ENCODE measurements at regions not wholly inside any gene's neighbourhood (a gene's known extent, or its start where the extent isn't known, plus 50 kb on each side); places are given as distances from the start of the nearest gene placed in this dataset.

DNA sequence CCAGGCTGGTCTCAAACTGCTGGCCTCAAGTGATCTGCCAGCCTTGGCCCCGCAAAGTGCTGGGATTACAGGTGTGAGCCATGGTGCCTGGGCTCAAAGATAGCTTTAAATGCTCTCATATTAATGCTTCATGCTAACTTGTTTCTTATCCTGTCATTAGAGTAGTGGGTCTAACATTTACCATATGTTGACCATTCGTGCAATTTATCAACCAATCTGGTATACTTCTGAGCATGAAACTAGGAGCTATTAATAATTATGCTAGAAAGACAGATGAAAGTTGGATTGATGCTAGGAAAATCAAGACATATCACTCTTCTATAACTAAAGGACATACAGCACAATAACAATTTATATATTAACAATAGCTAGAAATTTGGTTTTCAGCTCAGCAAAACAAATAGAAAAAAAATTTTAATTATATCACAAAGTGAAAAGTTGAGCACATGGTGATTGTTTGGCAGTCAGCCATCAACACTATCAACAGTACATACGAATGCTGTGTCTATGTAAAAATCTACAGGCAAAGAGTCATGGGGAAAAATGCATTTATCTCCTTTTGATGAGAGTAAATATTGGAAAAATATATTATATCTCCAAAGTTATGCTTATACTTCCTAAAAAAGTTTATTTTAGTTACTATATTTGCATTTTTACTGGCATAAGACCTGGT, 112.1 kb upstream of the ABCB5 start:
- Mint-ChIP-seq H3K4me1 (ENCODE audit: low read depth) (no peaks in the 10 kb centered on the region), H3K27ac (no peak overlapping the region), H3K4me3 (no peak overlapping the region), H3K36me3 (ENCODE audit: low read depth) (no peaks in the 10 kb centered on the region), H3K27me3 (ENCODE audit: low read depth) (no peaks in the 10 kb centered on the region), H3K9me3 (ENCODE audit: insufficient read depth) (peaks cover 4% of the 10 kb centered on the region)
- ATAC-seq (no peak), DNase-seq (no peak)
- ChIA-PET CTCF (no interaction called here), POLR2A (no interaction called here)

GRCh38 chr7:20504060-20504459, 111.4 kb upstream of the ABCB5 start:
- Mint-ChIP-seq H3K9me3 (ENCODE audit: insufficient read depth) (peaks cover 4% of the 10 kb centered on the region), H3K4me1 (ENCODE audit: low read depth) (no peaks in the 10 kb centered on the region), H3K4me3 (no peak overlapping the region), H3K27me3 (ENCODE audit: low read depth) (no peaks in the 10 kb centered on the region), H3K36me3 (ENCODE audit: low read depth) (no peaks in the 10 kb centered on the region), H3K27ac (no peak overlapping the region)
- POLR2A ChIA-PET = no interaction called here
- ATAC-seq (no peak), DNase-seq (no peak)
- CTCF ChIA-PET = no interaction called here

- no peaks in the 10 kb centered on the region for H3K4me1 Mint-ChIP-seq (ENCODE audit: low read depth)
- ATAC-seq = no peak
- no peaks in the 10 kb centered on the region for H3K27me3 Mint-ChIP-seq (ENCODE audit: low read depth)
- H3K27ac Mint-ChIP-seq = no peak overlapping the region
- H3K9me3 Mint-ChIP-seq (ENCODE audit: insufficient read depth) = no peaks in the 10 kb centered on the region
- CTCF ChIA-PET = no interaction called here
- no peaks in the 10 kb centered on the region for H3K36me3 Mint-ChIP-seq (ENCODE audit: low read depth)
- no peak for DNase-seq
- POLR2A ChIA-PET = no interaction called here
- H3K4me3 Mint-ChIP-seq = no peak overlapping the region
Observed at GRCh38 chr7:20506175-20506574, 109.3 kb upstream of the ABCB5 start.

- no peak overlapping the region for H3K27ac Mint-ChIP-seq
- DNase-seq (no peak), ATAC-seq (no peak)
- ChIA-PET CTCF (no interaction called here), POLR2A (no interaction called here)
- H3K4me1 Mint-ChIP-seq (ENCODE audit: low read depth) = no peaks in the 10 kb centered on the region
- no peaks in the 10 kb centered on the region for H3K9me3 Mint-ChIP-seq (ENCODE audit: insufficient read depth)
- H3K36me3 Mint-ChIP-seq (ENCODE audit: low read depth) = no peaks in the 10 kb centered on the region
- no peak overlapping the region for H3K4me3 Mint-ChIP-seq
- no peaks in the 10 kb centered on the region for H3K27me3 Mint-ChIP-seq (ENCODE audit: low read depth)
Observed at GRCh38 chr7:20507157-20507556, 108.3 kb upstream of the ABCB5 start.

DNA sequence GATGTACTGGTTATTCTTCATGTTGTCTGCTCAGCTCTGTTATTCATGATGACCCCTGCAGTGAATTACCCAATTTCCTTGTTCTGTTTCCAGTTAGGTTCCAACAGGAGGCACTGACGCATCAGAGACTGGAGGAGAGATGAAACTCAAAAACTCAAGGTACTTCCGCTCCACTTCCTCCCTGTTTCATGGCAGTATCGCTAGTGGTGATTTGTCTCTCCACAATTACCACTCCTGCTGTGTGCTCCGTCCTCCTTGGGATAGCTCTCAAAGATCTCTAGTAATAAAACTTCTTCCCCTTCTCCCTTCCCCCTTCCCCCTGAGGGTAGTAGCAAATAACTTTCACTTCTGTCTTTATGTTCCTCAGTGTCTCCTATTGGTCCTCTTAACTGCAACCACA, 107.4 kb upstream of the ABCB5 start:
- ChIA-PET POLR2A (no interaction called here), CTCF (no interaction called here)
- ATAC-seq = no peak
- Mint-ChIP-seq H3K27ac (no peak overlapping the region), H3K4me3 (no peak overlapping the region), H3K27me3 (ENCODE audit: low read depth) (no peaks in the 10 kb centered on the region), H3K4me1 (ENCODE audit: low read depth) (no peaks in the 10 kb centered on the region), H3K36me3 (ENCODE audit: low read depth) (no peaks in the 10 kb centered on the region), H3K9me3 (ENCODE audit: insufficient read depth) (no peaks in the 10 kb centered on the region)
- DNase-seq = no peak

DNA sequence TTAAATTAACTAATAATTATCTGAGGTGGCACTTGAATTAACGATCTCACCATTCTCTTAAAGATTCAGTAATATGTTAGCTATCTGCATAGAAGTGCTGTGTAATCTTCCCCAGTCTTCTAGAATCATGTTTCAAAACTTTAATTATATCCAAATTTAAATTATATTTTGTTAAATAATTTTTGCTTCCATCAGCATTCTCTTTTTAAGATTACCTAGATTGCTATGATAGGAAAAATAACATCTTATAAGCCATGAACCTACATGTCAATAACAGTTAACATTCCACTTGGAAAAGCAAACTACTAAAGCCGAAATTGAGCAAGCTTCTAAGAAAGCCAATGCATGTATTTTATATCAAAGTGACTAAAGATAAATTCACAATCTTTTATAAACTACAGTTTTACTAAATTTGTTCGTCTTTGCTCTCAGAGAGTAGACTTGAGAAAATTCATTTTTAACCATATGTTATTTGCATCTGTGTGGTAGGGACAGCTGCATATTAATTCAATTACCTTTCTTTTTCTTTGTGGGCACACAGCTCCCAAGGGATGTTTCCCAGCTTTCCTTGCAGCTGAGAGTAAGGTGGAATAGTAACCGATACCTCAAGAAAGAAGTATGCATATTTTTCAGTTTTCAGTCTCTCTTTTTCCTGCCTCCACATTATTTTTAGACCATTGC, 105.4 kb upstream of the ABCB5 start:
- H3K27ac Mint-ChIP-seq = no peak overlapping the region
- DNase-seq (no peak), ATAC-seq (no peak)
- no peaks in the 10 kb centered on the region for H3K9me3 Mint-ChIP-seq (ENCODE audit: insufficient read depth)
- H3K27me3 Mint-ChIP-seq (ENCODE audit: low read depth) = no peaks in the 10 kb centered on the region
- no peaks in the 10 kb centered on the region for H3K36me3 Mint-ChIP-seq (ENCODE audit: low read depth)
- H3K4me1 Mint-ChIP-seq (ENCODE audit: low read depth) = no peaks in the 10 kb centered on the region
- no peak overlapping the region for H3K4me3 Mint-ChIP-seq
- ChIA-PET POLR2A (no interaction called here), CTCF (no interaction called here)

DNA sequence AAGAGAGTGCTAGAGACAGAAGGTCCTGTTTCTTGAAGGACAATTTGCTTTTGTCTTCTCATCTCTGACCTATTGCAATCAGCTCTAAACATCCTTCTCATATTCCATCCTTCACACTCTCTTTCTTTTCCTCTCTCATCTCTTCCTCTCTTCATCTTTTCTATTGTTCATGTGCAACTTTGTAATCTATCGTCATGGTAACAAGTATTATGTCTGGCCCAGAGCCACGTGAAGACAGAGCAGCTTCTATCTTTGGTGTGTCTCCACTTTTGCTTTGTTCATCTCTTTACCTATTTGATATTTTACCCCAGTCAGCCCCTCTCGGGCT, 104.9 kb upstream of the ABCB5 start:
- no peaks in the 10 kb centered on the region for H3K36me3 Mint-ChIP-seq (ENCODE audit: low read depth)
- H3K27ac Mint-ChIP-seq = no peak overlapping the region
- no peaks in the 10 kb centered on the region for H3K9me3 Mint-ChIP-seq (ENCODE audit: insufficient read depth)
- no peak overlapping the region for H3K4me3 Mint-ChIP-seq
- DNase-seq (no peak), ATAC-seq (no peak)
- CTCF ChIA-PET = no interaction called here
- H3K4me1 Mint-ChIP-seq (ENCODE audit: low read depth) = no peaks in the 10 kb centered on the region
- POLR2A ChIA-PET = no interaction called here
- no peaks in the 10 kb centered on the region for H3K27me3 Mint-ChIP-seq (ENCODE audit: low read depth)

DNA sequence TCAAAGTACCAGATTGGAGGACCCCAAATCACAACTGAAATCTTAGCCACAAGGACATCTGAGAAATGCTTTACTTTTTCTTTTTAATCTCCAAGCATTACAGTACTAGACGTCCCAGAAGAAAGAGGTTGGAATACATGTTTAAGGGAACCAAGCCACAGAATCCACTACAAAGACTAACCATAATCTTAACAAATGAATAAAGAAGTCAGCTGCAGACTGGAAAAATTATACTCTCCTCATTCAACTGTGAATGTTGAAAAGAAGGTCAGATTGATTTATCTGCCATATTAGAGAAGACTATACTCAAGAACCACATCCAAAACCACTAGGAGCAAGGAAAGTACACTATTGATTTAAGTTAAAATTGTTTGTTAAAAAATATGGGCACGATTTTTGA, 102.1 kb upstream of the ABCB5 start:
- Mint-ChIP-seq H3K4me3 (no peak overlapping the region), H3K9me3 (ENCODE audit: insufficient read depth) (no peaks in the 10 kb centered on the region), H3K4me1 (ENCODE audit: low read depth) (no peaks in the 10 kb centered on the region), H3K27me3 (ENCODE audit: low read depth) (no peaks in the 10 kb centered on the region), H3K27ac (no peak overlapping the region), H3K36me3 (ENCODE audit: low read depth) (no peaks in the 10 kb centered on the region)
- POLR2A ChIA-PET = no interaction called here
- CTCF ChIA-PET = no interaction called here
- DNase-seq (no peak), ATAC-seq (no peak)

DNA sequence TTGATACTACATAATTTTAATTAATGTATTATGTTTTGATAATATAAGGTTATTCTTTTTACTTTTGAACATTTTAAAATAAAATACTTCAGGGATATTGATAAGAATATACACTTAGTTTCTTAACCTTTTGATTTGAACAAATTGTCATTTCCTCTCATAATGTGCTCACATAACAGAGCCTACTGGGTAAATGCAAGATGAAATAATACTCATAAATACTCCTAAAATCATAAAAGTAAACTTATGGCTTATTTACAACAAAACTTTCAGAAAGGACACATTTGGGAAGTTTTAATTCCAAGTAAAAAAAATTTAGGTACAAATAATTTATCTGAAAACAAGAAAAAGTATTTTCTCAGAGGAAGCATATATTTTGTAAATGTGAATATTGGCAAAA, 101.6 kb upstream of the ABCB5 start:
- H3K4me3 Mint-ChIP-seq = no peak overlapping the region
- no peaks in the 10 kb centered on the region for H3K27me3 Mint-ChIP-seq (ENCODE audit: low read depth)
- H3K4me1 Mint-ChIP-seq (ENCODE audit: low read depth) = no peaks in the 10 kb centered on the region
- DNase-seq (no peak), ATAC-seq (no peak)
- ChIA-PET CTCF (no interaction called here), POLR2A (no interaction called here)
- H3K9me3 Mint-ChIP-seq (ENCODE audit: insufficient read depth) = no peaks in the 10 kb centered on the region
- H3K27ac Mint-ChIP-seq = no peak overlapping the region
- H3K36me3 Mint-ChIP-seq (ENCODE audit: low read depth) = no peaks in the 10 kb centered on the region

- H3K4me1 Mint-ChIP-seq (ENCODE audit: low read depth) = no peaks in the 10 kb centered on the region
- ChIA-PET POLR2A (no interaction called here), CTCF (no interaction called here)
- H3K9me3 Mint-ChIP-seq (ENCODE audit: insufficient read depth) = no peaks in the 10 kb centered on the region
- ATAC-seq = no peak
- H3K27me3 Mint-ChIP-seq (ENCODE audit: low read depth) = no peaks in the 10 kb centered on the region
- H3K4me3 Mint-ChIP-seq = no peak overlapping the region
- no peak for DNase-seq
- H3K27ac Mint-ChIP-seq = no peak overlapping the region
- H3K36me3 Mint-ChIP-seq (ENCODE audit: low read depth) = no peaks in the 10 kb centered on the region
Observed at GRCh38 chr7:20514364-20514763, 101.1 kb upstream of the ABCB5 start.

DNA sequence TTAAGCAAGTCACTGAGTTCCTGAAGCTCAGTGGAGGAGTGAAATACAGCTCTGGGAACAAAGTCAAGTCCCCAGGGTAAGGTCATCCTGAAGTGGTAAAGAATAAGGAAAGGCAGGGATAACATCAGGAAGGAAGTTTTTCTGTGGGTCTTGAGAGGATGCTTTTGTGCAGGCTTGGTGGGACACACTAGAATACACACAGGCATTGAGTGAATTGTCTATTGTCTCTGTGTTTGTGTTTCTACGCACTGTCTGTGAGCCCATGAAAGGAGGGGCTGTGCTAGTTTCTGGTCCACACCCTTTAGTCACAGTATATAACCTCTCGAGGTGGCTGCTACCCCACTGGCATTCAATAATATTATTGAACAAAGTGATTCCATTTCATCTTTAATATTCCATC, 95.8 kb upstream of the ABCB5 start:
- no peaks in the 10 kb centered on the region for H3K36me3 Mint-ChIP-seq (ENCODE audit: low read depth)
- no peaks in the 10 kb centered on the region for H3K9me3 Mint-ChIP-seq (ENCODE audit: insufficient read depth)
- ATAC-seq = no peak
- no peak overlapping the region for H3K4me3 Mint-ChIP-seq
- POLR2A ChIA-PET = no interaction called here
- no peak for DNase-seq
- no peaks in the 10 kb centered on the region for H3K27me3 Mint-ChIP-seq (ENCODE audit: low read depth)
- H3K4me1 Mint-ChIP-seq (ENCODE audit: low read depth) = no peaks in the 10 kb centered on the region
- H3K27ac Mint-ChIP-seq = no peak overlapping the region
- CTCF ChIA-PET = no interaction called here

GRCh38 chr7:20520530-20520929, 94.9 kb upstream of the ABCB5 start:
- Mint-ChIP-seq H3K27ac (no peak overlapping the region), H3K36me3 (ENCODE audit: low read depth) (no peaks in the 10 kb centered on the region), H3K4me3 (no peak overlapping the region), H3K27me3 (ENCODE audit: low read depth) (no peaks in the 10 kb centered on the region), H3K9me3 (ENCODE audit: insufficient read depth) (no peaks in the 10 kb centered on the region), H3K4me1 (ENCODE audit: low read depth) (no peaks in the 10 kb centered on the region)
- DNase-seq = no peak
- ATAC-seq = no peak
- ChIA-PET CTCF (no interaction called here), POLR2A (no interaction called here)

DNA sequence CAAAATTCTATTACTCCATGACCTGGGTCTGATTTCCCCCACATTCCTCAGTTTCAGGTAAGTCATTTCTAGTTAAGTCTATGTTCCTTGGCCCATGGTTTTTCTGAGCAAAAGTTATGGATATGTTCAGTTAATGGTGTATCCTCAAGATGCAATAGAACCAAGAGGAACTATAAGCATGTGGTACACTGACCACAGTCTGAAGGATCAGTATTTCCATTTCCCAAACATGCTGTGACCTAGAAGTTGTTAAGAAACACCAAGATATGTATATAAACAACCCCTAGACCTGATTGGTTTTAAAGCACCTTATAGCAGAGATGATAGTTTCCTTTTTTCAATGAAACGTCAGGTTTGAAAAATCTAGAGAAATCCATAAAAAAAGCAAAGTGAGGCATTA, 94.2 kb upstream of the ABCB5 start:
- H3K4me1 Mint-ChIP-seq (ENCODE audit: low read depth) = no peaks in the 10 kb centered on the region
- no peak for ATAC-seq
- DNase-seq = no peak
- no peak overlapping the region for H3K27ac Mint-ChIP-seq
- ChIA-PET POLR2A (no interaction called here), CTCF (no interaction called here)
- H3K27me3 Mint-ChIP-seq (ENCODE audit: low read depth) = no peaks in the 10 kb centered on the region
- no peak overlapping the region for H3K4me3 Mint-ChIP-seq
- H3K36me3 Mint-ChIP-seq (ENCODE audit: low read depth) = no peaks in the 10 kb centered on the region
- H3K9me3 Mint-ChIP-seq (ENCODE audit: insufficient read depth) = no peaks in the 10 kb centered on the region

Measured in activated CD8-positive, alpha-beta T cell treated with anti-CD3 and anti-CD28 coated beads, Interleukin-2, amount 10 ng/mL, durations not matched to agents 7 days and 5 days (primary cell).